HG03520 (cell line): ENCODE measurements at regions not wholly inside any gene's neighbourhood (a gene's known extent, or its start where the extent isn't known, plus 50 kb on each side); places are given as distances from the start of the nearest gene placed in this dataset.

Experiments
- ATAC-seq: cut with Tn5 transposase; IDR thresholded peaks from one replicate; pipeline ENCODE4 v1.9.1; 2021; ENCODE audit warnings: mild to moderate bottlenecking, moderate library complexity; ENCODE audit not compliant: unreplicated experiment

DNA sequence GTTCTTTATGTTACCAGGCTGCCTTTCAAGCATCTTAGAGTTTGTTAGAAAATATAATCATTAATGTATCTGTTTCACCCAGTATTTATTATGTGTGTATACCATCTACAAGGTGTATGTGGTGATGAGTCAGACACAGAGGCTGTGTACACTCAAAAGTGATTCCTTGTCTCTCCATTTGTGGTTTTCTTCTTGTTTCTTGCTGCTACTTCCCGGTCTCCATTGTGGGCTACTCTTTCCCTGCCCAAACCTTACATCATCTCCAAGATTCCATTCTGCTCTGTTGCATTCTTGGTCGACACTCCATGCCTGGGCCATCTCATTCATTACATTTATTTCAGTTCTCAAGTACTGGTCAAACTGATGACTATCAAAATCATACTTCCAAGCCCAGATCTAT, 182.2 kb upstream of the STXBP5 start:
- ATAC-seq, result no peak

- no peak for ATAC-seq
These were observed 181.1 kb upstream of the STXBP5 start for GRCh38 chr6:147023148-147023547.

GRCh38 chr6:147023581-147023980, 180.6 kb upstream of the STXBP5 start:
- no peak for ATAC-seq

DNA sequence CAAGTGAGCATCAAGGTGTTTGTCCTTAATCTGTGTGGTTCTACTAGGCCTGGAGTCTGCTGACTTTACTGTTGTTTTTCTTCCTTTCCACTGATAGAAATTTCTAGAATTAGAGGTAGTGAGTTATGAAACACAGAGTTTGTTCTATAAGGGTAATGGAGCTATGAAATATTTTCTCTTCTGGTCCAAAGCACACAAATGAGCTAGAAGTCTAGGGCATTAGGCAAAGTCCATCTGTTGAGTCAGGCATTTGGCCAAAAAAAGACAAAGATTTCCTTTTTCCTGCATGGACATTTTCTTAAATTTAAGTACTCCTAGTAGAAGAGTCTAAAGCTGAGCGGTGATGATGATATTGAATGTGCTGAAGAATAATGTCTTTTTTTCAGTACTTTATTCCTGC, 174.3 kb upstream of the STXBP5 start:
- ATAC-seq, result no peak

GRCh38 chr6:147033267-147033666, 170.9 kb upstream of the STXBP5 start:
- no peak for ATAC-seq

DNA sequence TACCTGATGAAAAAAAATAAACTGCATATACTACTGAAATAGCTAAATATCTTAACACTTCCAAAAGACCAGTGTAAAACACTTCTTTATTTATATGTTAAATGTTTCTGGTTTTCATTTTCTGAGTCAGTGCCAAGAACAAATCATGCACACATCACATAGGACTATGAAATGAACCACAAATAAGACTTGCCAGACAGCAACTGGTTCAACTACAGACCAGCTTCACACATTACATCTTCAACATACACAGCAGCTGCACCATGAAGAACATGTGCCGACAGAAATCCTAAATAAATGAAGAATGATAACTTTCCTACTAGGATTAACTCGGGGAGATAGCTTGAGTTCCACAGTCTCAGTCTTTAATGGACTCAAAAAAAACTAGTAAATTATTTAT, 168.3 kb upstream of the STXBP5 start:
- ATAC-seq, result no peak

GRCh38 chr6:147037881-147038280, 166.3 kb upstream of the STXBP5 start:
- no peak for ATAC-seq

GRCh38 chr6:147040121-147040910, 163.9 kb upstream of the STXBP5 start:
- ATAC-seq, result no peak

- no peak for ATAC-seq
These were observed 161.5 kb upstream of the STXBP5 start for GRCh38 chr6:147042679-147043078.

DNA sequence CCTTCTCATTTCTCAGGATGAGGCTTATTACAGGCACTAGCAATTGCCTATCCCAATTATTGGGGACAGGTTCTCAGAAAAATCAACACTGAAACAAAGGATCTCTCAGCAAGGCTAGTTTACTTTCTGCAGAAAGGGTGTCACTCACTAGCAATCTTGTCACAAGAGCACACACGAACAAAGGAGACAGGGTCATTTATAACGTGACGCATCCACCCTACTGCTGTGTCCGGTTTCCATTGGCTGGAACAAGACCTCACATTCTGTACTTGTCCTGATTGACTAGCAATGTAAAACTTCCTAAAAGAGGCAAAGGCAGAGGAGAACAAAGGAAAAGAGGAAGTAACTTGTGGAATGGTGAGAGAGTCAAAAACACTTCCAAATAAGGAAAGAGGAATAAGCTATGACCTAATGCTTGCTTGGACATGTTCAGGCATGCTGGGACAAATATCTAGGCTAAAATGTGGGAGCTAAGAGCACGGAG, 160.2 kb upstream of the STXBP5 start:
- no peak for ATAC-seq

DNA sequence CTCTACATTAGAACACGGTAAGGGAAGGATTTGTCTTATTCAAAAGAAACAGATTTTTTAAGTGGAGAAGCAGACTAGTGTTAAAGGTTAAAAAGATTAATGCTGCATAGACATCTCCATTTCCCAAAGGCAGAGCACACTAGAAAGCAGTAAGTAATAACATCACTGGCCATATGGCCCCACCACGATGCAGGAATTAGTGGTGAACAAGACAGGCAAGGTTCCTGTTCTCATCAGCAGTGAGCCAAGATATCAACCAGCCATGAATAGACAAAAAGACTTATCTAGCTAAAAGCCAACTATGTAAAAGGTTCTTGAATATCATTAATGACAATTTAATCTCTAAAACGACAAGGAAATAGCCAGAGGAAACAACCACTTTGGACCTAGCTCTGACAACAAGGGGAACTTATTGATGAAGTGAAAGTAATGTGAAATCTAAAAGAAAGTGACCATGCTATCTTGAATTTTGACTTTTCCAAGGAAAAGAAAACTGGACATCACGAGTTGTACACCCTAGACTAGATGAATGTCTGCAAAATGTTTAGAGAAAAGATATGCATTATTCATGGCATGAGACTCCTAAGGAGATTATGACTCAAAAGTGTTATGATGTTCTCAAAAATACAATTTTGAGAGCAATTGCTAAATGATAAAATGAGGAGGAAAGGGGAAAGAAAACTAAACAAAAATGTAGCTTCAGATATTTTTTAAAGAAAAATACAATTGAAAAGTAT, 157.9 kb upstream of the STXBP5 start:
- no peak for ATAC-seq

GRCh38 chr6:147048930-147049329, 155.3 kb upstream of the STXBP5 start:
- ATAC-seq, result no peak

- ATAC-seq, result no peak
These were observed 150.8 kb upstream of the STXBP5 start for GRCh38 chr6:147053311-147053921.

DNA sequence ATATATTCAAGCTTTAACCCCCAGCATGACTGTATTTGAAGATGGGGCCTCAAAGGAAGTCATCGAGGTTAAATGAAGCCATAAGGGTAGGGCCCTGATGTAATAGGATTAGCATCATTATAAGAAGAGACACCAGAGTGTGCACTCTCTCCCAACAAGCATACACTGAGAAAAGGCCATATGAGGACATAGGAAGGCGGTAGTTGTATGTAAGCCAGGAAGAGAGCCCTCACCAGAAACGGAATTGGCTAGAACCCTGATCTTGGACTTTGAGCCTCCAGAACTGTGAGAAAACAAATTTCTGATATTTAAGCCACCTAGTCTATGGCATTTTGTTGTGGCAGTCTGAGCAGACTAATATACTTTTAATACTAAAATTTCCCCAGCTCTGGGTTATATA, 150.1 kb upstream of the STXBP5 start:
- no peak for ATAC-seq

- no peak for ATAC-seq
These were observed 149.3 kb upstream of the STXBP5 start for GRCh38 chr6:147054871-147055270.

GRCh38 chr6:147055821-147056392, 148.3 kb upstream of the STXBP5 start:
- ATAC-seq, result no peak

DNA sequence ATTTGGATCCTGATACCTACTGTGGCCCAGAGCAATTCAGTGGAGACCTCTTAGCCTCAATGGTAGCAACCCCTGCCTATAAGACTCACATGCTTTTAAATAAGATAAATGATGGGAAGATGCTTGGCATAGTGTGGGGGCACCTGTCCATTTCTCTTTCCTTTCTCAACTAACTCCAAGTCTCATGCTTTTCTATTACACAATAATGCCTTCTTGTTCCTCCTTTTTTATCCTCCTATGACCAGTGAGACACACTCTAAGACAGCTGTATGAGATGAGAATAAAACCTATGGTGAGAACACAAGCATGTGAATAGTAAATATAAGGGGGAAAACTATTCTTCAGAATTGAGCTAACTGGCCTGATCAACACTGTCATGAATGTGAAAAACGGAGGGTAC, 147.0 kb upstream of the STXBP5 start:
- no peak for ATAC-seq

DNA sequence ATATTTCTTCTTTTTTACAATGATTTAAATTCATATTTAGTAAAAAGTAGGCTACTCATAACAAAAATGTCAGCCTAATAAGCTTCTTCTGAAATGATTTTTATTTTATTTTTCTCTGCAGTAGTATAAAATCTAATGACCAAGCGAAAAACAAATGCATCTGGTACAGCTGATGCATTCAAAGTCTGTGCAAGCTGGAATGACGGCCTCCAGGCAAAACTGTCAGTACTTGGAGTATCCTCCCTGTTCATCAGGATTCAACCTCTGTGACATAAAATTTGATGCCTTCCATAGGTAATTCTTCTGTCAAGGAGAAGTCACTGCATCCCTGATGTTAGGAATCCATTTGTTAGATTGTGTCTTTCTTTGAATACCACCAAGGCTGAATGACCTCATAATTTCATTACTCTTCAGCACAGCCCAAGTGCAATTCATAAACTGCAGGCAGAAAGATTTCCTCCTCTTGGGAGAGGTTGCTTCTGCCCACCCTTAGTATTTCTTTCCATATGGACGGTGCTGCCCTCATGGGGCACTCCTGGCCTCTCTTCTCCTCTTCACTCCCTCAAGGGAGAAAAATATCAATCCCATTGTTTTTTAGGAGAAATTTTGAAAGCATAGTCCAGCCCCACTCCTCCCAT, 146.4 kb upstream of the STXBP5 start:
- no peak for ATAC-seq

DNA sequence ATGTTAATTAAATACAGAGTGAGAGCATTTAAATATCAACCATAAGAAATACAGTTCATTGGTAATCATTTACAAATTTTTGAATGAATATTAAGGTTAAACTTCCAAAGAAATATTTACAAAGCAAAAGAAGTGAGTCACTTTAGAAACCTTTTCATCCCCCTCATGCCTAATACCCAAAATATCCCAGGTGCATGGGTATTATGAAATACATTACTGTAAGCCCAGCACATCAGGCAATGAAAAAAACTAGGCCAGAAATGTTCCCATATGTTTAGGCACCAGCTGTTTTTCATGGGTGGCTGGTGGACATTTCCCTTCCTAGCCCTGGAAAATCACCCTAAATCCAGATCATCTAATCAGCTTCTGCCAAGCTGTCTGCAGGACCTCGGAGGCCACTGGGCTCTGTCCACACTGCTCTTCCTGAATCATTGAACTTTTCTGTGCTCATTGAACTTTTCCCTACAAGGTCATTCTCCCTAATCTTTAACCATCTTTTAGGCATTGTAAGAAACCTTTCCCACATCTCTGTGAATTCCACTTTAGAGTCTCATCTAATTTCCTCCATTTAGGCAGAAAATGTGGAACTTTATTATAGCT, 145.3 kb upstream of the STXBP5 start:
- ATAC-seq, result no peak

DNA sequence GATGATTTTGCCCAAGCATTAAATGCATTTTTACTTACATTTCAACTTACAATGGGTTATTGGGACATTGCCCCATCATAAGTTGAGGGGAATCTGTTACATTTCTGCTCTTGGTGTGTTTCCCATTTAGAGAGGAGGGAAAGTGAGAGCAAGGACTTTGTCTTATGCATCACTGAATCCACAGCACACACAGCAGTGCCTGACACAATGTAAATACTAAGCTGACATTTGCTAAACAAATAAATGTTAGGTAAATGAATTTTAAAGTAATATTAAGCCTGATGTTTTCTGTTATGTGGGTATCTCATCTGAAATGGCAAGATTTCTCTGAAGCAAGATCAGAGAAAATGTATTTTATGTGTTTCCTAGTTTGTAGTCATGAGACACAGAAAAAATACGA, 143.6 kb upstream of the STXBP5 start:
- no peak for ATAC-seq

DNA sequence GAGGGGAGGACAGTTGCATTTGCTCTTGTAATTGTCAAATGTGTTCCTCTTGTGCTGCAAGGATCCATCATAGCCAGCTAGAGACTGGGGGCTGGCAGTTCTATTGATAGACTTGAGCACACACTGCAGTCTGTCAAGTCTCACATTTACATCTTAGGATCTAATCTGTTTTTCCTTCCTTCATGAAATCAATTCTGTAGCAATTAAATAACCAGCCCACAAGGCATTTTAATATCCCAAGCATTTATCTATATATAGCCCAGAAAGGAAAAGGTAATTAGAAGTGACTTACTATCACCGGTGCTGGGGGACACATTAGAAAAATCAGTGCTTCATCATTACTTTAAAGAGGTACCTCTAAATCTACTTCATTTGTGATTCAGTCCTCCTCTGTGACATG, 143.0 kb upstream of the STXBP5 start:
- no peak for ATAC-seq
